BE2C (cell line): ENCODE measurements at regions not wholly inside any gene's neighbourhood (a gene's known extent, or its start where the extent isn't known, plus 50 kb on each side); places are given as distances from the start of the nearest gene placed in this dataset.

ENCODE experiments used
- DNase-seq: peaks from one replicate; pipeline ENCODE4 v3.0.0-alpha.2; 2020
- H3K27me3 ChIP-seq: fragments of 250-450 bp; sonication (Bioruptor Pico); 2 replicates; pipeline ENCODE4 v1.5.1; 2020; ENCODE audit warnings: mild to moderate bottlenecking
- H3K36me3 ChIP-seq: fragments of 250-450 bp; sonication (Bioruptor Pico); 2 replicates; pipeline ENCODE4 v1.5.1; 2020; ENCODE audit warnings: mild to moderate bottlenecking
- H3K4me1 ChIP-seq: fragments of 250-450 bp; sonication (Bioruptor Pico); 2 replicates; pipeline ENCODE4 v1.5.1; 2020
- H3K4me3 ChIP-seq: 2 replicates; pipeline ENCODE4 v1.5.1; 2011; ENCODE audit warnings: low read depth, low read length
- H3K9me3 ChIP-seq: fragments of 250-450 bp; sonication (Bioruptor Pico); 2 replicates; pipeline ENCODE4 v1.5.1; 2020
- TF ChIP-seq, protein P1 (sequence below): IDR thresholded peaks from 2 replicates; pipeline ENCODE4 v1.5.1; 2012; ENCODE audit warnings: mild to moderate bottlenecking, low read depth, low read length

DNA sequence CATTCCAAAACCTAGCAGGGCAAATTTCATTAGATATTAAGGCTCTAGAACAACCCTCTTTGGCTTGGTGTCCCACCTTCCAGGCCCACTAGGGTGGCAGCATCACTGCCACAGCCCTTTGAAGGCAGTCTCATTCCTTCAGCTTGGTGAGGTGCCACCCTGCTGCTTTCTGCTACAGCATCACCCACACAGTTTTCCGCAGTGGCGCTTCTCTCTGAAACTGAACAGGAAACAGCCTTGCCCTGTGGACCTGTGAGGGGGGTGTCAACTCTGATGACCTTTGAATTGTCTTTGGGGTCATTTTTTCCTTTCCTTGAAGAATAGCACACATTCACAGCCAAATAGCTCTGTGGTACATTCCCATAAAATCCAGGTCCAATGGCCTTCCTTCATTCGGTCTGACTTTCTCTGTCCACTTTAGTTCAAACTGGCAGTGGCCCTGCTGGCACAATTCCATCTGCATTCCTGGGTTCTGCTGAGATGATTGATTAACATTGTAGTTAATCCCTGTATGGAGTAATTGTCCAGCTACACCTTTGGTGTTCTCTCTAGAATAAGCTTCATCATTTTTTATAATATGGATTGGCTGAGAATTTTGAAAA is 251.9 kb upstream of the FAT3 start:
- H3K4me1 ChIP-seq = no peaks in the 10 kb centered on the region
- no peaks in the 10 kb centered on the region for H3K9me3 ChIP-seq
- TF ChIP-seq, protein P1, sequence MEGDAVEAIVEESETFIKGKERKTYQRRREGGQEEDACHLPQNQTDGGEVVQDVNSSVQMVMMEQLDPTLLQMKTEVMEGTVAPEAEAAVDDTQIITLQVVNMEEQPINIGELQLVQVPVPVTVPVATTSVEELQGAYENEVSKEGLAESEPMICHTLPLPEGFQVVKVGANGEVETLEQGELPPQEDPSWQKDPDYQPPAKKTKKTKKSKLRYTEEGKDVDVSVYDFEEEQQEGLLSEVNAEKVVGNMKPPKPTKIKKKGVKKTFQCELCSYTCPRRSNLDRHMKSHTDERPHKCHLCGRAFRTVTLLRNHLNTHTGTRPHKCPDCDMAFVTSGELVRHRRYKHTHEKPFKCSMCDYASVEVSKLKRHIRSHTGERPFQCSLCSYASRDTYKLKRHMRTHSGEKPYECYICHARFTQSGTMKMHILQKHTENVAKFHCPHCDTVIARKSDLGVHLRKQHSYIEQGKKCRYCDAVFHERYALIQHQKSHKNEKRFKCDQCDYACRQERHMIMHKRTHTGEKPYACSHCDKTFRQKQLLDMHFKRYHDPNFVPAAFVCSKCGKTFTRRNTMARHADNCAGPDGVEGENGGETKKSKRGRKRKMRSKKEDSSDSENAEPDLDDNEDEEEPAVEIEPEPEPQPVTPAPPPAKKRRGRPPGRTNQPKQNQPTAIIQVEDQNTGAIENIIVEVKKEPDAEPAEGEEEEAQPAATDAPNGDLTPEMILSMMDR = no peak
- H3K27me3 ChIP-seq = no peaks in the 10 kb centered on the region
- no peak for DNase-seq
- H3K36me3 ChIP-seq = no peaks in the 10 kb centered on the region
- H3K4me3 ChIP-seq = no peak overlapping the region

DNA sequence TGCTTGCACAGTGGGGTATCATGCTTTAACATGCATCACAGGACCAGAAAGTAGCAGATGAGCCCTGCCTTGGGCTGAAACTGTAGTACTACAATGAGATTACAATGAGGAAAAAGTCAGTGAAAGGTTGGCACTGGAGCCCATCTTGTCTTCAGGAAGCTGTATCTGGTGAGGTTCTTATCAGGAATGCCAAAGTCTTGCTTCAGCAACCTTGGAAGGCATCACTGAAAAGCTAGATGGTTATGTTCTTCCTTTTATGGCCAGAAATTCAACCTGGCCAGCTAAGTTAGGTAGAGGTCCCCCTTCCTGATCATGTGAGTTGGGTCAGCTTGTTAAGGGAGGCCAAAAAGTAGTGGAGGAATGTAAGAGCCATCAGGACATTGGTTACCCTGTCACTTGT is 254.0 kb upstream of the FAT3 start:
- no peaks in the 10 kb centered on the region; the same call in 1 of the 2 replicates for H3K27me3 ChIP-seq
- TF ChIP-seq, protein P1 = no peak
- H3K4me1 ChIP-seq = no peaks in the 10 kb centered on the region
- DNase-seq = no peak
- no peaks in the 10 kb centered on the region for H3K36me3 ChIP-seq
- no peak overlapping the region for H3K4me3 ChIP-seq
- H3K9me3 ChIP-seq = no peaks in the 10 kb centered on the region

DNA sequence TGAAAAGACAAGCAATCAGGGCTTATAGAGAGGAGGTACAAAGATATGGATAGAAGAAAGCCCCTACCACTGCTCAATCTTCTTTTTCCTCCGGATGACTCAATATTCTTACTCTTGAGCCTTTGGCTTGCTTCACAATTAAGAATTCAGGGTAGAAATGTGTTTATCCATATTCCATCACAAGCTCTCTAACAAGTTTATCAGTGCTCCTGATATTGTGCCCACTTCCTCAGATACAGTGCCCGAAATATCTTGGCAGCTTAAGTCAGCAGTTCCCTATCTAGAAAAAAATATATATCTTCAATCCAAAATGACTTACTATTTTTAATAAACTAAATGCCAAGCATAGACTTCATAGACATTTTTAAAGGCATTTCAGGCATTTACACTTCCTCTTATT is 255.1 kb upstream of the FAT3 start:
- Histone ChIP-seq H3K4me1 (no peaks in the 10 kb centered on the region), H3K4me3 (no peak overlapping the region), H3K27me3 (no peaks in the 10 kb centered on the region; the same call in 1 of the 2 replicates), H3K36me3 (no peaks in the 10 kb centered on the region), H3K9me3 (no peaks in the 10 kb centered on the region)
- DNase-seq = no peak
- TF ChIP-seq, protein P1 = no peak

- TF ChIP-seq, protein P1 = no peak
- H3K4me3 ChIP-seq = no peak overlapping the region
- H3K9me3 ChIP-seq = no peaks in the 10 kb centered on the region
- DNase-seq = no peak
- no peaks in the 10 kb centered on the region; the same call in 1 of the 2 replicates for H3K27me3 ChIP-seq
- H3K4me1 ChIP-seq = no peaks in the 10 kb centered on the region
- no peaks in the 10 kb centered on the region for H3K36me3 ChIP-seq
Observed at GRCh38 chr11:91967691-91968045, 256.9 kb upstream of the FAT3 start.

GRCh38 chr11:91967026-91967690 is 257.5 kb upstream of the FAT3 start:
- Histone ChIP-seq H3K9me3 (no peaks in the 10 kb centered on the region), H3K4me3 (no peak overlapping the region), H3K36me3 (no peaks in the 10 kb centered on the region), H3K4me1 (no peaks in the 10 kb centered on the region), H3K27me3 (no peaks in the 10 kb centered on the region; the same call in 1 of the 2 replicates)
- no peak for DNase-seq
- TF ChIP-seq, protein P1 = no peak

DNA sequence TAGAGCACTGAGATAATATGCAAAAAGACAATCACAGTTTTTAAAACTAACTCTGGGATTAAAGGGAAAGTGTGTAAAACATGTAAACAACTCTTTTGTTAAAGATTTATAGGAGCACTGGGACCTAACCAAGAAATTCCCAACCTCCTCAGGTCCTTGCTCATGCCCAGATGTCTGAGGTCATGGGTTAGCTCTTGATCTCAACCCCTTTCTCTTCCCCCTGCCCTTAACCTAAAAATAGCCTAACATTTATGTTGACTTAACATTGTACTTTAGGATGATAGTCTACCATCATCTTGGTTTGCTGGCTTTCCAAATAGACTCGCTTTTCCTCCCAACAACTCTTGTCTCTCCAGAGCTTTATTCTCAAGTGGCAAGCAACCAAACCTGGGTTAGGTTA is 258.2 kb upstream of the FAT3 start:
- Histone ChIP-seq H3K27me3 (no peaks in the 10 kb centered on the region; the same call in 1 of the 2 replicates), H3K36me3 (no peaks in the 10 kb centered on the region), H3K4me3 (no peak overlapping the region), H3K4me1 (no peaks in the 10 kb centered on the region), H3K9me3 (no peaks in the 10 kb centered on the region)
- no peak for DNase-seq
- TF ChIP-seq, protein P1 = no peak
